Stimulated activated naive CD8-positive, alpha-beta T cell treated with anti-CD3 and anti-CD28 coated beads, Interleukin-15, Interleukin-2, amounts not matched to agents 100 U/mL and 50 U/mL, for 24 hours (primary cell): ENCODE measurements at regions not wholly inside any gene's neighbourhood (a gene's known extent, or its start where the extent isn't known, plus 50 kb on each side); places are given as distances from the start of the nearest gene placed in this dataset.
"Not testable (repeated sequence)": the region's sequence is repeated elsewhere in the genome, so short reads cannot be mapped to it uniquely, and the experiment has no call there.

Experiments used
- ATAC-seq: fragments of 150-1000 bp; cut with Tn5 transposase; one replicate; pipeline ENCODE4 v1.10.0; 2021
- DNase-seq: peaks from one replicate; pipeline ENCODE4 v3.0.0; 2021

DNA sequence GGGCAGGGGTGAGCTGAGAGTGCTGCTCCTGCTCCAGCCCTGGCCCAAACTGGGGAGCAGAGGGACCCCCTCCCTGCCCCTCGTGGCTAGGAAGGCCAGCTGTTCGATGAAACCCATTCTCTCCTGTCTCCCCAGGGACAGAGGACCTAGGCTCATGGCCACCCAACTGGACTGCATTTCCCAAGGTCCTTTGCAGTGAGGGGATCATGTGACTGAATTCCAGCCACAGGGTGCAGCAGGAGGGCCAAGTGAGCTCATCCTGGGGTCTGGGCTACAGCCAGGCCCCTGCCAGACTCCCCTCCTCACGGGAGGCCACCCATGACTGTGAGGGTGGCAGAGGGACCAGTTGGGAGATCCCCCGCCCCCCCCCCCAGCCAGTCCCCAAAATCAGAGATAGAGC is 777.6 kb downstream of the TBC1D22A start:
- DNase-seq (no peak), ATAC-seq (no peak)

DNA sequence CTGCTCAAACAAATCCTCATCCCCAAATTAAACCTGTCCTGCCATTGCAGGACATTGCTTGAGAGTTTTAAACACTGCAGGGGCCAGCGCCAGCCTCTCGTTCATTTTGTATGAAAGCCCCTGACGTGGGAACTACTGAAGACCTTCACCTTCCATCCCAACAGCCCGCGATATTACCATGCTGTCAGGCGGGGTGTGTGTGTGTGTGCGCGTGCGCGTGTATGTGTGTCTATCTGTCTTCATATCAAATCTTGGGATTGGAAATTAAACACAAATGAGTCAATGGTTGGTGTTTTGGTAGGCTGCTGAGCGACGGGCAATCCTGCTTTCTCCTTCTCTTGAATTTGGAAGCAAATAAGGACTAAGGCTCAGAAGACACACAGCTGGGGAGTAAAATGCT is 776.9 kb downstream of the TBC1D22A start:
- no peak for ATAC-seq

DNA sequence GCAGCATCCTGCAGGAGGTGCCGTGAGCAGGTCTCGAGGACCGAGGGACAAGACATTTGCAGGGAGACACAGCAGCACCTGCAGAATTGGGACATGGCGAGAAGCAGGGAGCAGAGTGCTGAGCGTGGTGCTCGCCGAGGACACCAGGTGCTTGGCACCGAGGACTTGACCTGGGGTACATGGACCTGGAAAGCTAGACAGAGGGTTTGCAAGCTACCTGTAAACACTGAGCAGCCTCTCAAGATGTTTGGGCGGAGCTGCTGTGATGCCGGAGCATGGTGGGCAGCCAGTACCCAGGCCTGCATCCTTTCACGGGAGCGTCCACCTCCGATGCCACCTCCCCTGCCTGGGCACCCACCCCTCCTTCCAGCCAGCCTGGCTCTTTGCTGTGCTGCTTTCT is 773.2 kb downstream of the TBC1D22A start:
- no peak for DNase-seq
- no peak for ATAC-seq

More for the DNA sequence above, 776.9 kb downstream of the TBC1D22A start:
- no peak for DNase-seq

DNA sequence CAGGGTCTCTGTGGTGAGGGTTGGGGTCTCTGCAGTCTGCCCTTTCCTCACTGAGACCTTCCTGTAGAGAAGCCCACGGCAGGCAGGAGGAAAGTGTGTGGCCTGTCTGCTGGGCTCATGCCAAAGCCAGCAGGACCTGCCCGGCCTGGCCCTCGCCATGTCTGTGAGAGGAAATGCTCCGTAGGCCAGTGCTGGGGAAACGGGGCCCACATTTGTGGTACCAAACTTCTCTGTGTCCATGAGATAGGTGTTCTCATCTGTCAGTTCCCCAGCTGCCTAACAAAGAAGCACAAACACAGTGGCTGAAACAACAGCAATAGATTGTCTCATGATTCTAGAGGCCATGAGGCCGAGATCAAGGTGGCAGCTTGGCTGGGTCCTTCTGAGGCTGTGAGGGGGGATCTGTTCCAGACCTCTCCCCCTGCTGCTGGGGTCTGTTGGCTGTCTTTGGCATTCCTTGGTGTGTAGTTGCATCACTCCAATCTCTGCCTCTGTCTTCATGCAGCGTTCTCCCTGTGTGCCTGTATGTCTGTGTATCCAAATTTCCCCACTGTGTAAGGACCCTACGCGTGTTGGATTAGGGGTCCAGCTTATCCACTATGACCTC is 772.5 kb downstream of the TBC1D22A start:
- ATAC-seq = no peak
- no peak for DNase-seq

DNA sequence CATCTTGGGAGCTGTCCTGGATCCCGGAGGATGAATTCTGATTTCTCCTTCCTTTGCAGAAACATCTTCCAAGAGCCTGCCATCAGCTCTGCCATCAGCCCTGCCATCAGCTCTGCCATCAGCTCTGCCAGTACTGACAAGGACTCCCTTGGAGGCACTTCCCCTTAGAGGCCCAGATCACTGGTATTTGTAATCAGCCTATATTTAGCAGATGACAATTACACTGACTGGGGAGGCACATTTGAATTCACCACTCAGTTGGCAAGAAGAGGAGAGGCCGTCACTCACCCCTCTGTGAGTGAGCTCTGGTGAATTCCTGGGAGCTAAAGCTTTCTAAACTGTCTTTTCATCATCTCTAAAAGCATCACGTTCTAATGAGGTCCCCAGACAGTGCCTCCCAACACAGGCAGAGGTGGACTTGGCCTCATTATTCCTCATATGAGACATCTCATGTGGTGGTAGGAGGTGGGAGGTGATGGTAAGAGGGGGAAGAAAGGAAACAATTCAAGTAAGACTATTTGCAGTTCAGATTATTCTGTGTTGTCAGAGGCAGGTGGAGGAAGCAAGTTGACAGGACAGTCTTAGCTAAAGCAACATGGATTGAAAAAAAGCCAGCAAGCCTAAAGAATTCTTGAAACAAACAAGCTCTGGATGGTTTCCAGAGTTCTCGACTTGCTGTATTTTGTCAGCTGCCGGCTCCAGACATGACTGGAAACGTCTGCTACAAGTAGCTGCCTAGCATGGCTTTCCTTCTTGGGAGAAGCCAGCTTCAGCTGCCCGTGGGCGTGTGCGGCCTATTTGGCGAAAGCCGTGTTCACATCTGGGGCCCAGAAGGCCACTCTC is 771.7 kb downstream of the TBC1D22A start:
- no peak for DNase-seq

DNA sequence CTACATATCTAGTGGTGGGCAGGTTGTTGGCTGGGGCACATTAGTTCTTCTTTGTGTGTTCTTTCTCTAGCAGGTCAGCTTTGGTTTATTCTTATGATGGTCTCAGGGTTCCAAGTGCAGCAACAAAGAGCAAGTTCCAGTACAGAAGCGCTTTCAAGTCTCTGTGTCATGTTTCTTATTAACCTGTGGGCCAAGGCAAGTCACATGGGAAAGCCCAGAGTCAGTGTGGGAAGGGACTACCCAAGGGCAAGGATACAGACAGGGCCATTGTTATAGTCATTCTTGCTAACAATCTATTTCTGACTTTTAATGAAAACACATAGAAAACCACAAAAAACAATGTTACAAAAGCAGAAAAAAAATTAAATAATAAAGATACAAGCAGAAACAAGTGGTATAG is 754.6 kb downstream of the TBC1D22A start:
- no peak for ATAC-seq
- no peak for DNase-seq

More for the DNA sequence above, 771.7 kb downstream of the TBC1D22A start:
- ATAC-seq = no peak

DNA sequence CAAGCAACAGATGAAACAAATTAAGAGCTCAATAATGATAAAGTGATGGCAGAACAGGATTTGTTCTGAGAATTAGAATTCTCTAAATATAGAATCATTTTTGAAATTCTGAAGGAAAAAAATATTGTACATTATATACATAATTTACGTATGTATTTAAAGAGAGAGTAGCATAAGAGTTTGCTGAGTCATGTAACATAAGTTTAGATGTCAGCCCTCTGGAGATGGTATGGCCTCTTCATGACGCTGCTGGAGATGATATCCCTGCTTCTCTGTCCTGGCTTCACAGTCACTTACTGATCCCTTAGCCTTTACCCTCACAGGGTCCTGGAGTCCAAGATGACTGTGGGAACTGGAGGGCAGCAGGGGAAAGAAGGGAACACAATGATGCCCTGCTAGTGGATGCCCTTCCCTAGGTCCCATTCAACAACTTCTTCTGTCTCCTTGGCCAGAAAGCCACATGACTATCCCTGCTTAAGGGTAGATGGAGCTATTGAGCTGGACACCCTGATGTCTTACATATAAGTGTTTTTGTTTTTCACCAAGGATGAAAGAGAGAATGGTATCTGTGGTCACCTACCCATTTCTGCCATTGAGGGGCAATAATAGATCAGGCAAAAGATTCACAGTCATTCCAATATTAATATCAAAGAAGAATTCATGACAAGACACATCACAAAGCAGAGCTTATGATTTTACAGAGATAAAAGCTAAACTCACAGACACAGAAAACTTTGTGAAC is 753.1 kb downstream of the TBC1D22A start:
- DNase-seq (no peak), ATAC-seq (no peak)

DNA sequence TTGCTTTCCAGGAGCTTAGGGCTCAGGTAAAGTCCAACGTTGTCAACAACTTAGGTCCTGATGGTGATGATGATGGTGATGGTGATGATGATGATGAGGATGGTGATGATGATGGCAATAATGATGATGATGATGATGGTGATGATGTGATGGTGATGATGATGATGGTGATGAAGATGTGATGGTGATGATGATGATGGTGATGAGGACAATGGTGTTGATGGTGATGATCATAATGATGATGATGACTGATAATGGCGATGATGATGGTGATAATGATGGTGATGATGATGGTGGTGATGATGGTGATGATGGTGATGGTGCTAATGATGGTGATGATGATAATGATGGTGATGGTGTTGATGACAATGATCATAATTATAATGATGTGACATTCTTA is 750.2 kb downstream of the TBC1D22A start:
- ATAC-seq = no peak
- no peak for DNase-seq

DNA sequence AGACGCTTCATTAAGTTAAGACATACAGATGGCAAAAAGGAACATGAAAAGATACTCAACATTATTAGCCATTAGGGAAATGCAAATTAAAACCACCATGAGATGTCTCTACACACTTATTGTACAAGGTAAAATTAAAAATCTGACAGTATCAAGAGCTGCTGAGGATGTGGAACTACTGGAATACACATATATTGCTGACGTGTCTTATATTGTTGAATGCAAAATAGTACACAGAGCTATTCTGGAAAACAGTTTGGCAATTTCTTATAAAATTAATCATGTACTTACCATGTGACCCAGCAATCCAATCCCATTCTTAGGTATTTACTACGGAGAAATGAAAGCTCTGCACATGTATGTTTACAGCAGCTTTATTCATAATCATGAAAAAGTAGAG is 742.5 kb downstream of the TBC1D22A start:
- ATAC-seq (no peak), DNase-seq (no peak)

DNA sequence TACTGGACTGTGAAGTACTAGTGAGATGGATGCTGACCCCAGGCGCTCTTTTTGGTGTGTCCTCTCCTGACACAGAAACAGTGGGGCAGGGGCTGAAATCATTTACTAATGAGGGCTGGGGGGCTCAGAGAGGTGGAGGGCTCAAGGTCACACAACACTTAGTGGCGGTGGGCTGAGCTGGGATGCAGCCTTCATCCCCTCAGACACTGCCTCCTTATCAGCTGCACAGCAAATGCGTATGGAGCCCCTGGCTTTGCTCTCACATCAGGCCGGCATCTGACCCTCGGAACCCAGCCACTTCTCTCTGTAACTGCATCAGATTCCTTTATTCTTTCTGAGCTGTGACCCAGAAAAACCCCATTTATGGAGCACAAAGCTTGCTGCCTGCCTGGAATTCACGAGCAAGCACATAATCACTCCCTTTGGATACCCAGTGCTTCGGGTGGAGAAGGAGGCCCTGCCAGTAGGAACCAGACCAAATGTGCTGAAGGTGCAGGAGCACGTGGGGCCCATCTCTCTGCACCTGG is 736.6 kb downstream of the TBC1D22A start:
- ATAC-seq (no peak), DNase-seq (no peak)

DNA sequence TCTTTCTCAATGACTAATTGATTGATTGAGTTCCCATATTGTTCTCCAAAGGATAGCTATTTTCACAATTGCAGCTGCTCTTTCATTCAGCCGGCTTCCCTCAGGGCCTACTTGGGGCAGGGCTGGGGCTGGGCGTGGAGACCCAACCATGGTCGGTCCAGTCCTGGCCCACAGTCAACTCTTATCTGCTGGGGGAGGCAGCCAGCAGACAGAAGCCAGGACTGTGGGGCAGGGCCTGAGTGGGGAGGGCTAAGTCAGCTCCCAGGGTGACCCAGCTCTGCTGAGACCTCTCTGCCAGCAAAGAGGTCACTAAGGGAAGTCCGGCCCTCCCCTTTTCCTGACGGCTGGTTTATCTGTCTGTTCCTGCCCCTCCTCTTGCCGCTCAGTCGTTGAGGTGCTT is 735.2 kb downstream of the TBC1D22A start:
- ATAC-seq = no peak
- no peak for DNase-seq

DNA sequence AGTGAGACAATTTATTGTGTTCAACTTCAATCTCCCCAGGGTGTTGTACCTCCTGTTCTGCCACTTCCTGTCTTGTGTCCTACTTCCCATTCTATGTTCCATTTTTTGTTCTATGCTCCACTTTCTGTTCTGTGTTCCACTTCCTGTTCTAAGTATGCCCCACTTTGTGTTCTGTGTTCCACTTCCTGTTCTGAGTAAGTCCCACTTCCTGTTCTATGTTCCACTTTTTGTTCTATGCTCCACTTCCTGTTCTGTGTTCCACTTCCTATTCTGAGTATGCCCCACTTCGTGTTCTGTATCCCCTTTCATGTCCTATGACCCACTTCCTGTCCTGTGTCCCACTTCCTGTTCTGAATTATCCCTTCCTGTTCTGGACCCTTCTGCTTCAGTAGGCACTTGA is 732.7 kb downstream of the TBC1D22A start:
- ATAC-seq = no peak
- no peak for DNase-seq

DNA sequence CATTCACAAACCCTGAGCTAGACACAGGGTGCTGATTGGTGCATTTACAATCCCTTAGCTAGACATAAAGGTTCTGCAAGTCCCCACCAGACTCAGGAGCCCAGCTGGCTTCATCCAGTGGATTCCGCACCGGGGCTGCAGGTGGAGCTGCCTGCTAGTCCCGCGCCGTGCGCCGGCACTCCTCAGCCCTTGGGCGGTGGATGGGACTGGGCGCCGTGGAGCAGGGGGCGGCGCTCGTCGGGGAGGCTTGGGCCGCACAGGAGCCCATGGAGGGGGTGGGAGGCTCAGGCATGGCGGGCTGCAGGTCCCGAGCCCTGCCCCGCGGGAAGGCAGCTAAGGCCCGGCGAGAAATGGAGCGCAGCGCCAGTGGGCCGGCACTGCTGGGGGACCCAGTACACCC is 725.7 kb downstream of the TBC1D22A start:
- not testable (repeated sequence) for ATAC-seq, DNase-seq

DNA sequence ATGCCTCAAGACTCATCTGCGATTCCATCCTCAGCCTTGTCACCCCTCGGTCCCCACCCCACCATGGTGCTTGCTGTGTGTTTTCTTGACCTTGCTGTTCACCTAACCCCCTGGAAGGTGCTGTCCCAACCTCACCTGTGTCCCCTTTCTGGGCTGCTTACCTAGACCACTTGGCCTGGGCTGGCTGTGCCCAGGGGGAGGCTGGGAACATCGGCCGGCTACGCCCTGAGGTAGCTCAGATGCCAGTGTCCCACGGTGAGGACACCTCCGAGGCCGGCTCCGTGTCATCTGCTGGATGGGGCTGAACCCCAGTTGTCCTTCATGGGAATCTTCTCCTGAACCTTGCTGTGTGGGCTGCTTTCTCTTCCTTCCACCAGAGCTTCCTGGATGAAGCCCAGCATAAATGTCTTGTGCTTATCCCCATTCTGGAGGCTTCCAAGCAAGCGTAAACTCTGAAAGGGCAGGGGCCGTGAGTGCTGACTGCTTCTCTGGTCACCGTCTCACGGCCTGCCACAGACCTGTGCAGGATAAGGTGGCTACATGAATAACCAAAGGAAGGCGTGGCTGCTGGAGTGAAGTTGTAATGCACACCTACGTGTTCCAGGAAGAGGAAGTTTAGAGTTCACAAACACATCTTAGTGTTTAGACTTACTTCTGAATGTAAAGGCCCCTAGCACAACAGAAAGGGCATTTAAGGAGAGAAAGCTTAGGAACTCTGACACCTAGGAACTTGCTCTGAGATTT is 724.3 kb downstream of the TBC1D22A start:
- no peak for ATAC-seq
- no peak for DNase-seq

DNA sequence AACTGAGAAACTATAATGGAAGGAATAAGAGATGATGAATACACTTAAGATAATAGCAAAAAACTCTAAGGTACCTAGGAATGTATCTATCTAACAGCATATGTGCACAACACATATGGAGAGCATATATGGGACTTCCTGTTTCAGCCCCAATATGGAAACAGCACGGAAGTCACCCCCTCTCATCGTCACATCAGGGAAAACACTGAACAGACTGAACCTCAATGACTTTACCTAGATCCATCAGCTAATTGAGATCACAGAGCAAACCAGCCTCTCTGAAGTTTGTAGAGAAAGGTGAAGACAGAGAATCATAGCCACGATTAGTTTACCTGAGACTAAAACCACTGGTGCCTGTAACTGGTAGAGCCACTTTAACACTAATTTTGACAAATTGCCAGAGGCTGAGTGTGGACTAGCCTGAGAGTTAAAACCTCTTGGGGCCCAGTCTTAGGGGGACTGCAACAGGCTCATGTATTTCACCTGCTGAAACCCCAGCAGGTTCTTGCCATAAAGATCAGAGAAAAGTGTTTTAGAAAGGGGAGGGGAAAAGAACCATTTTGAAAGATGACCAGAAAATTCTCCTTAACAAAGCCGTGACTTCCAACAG is 722.6 kb downstream of the TBC1D22A start:
- no peak for DNase-seq
- no peak for ATAC-seq

DNA sequence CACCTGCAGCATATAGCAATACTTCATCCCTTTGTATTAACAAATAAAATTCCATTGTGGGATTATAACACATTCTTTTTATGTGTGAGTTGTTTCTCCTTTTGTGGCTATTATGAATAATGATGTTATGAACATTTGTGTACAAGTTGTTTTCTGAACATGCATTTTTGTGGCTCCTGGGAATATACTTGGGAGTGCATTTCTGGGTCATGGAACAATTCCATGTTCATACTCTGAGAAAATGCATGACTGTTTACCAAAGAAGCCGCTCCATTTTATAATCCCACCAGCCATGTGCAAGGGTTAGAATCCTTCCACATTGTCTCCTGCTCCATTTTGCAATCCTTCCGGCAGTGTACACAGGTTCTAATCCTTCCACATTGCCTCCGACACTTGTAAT is 713.8 kb downstream of the TBC1D22A start:
- no peak for ATAC-seq
- no peak for DNase-seq

DNA sequence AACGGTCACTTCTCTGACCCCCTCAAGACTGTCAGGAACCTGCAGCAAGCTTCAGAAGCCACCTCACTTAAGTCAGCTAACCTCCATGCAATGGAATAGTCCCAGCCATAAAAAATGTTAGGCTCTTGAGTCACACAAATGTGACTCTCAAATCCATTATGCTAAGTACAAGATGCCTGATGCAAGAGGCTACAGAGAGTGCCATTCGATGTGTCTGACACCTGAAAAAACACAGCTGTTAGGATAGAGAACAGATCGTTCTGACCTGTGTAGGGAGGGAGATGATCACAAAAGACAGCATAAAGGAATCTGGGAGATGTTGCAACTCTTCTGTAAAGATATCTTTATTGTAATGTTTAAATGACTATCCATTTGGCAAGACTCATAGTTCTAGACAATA is 712.4 kb downstream of the TBC1D22A start:
- no peak for DNase-seq
- ATAC-seq = no peak

DNA sequence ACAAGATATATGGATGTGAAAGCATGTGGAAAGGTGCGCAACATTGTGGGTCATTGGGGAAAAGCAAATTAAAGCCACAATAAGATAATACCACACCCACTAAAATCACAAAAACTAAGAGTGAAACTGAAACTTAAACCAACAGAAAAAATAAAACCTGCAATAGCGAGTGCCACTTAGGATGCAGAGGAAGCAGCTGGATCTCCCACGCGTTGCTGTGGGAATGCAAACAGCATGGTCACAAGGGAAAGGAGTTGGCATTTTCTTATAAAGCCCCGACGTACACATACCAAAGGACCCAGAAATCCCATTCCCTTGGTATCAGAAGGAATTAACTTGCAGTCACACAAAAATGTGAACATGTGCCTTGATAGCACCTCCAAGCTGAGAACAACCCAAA is 712.0 kb downstream of the TBC1D22A start:
- ATAC-seq (no peak), DNase-seq (no peak)

DNA sequence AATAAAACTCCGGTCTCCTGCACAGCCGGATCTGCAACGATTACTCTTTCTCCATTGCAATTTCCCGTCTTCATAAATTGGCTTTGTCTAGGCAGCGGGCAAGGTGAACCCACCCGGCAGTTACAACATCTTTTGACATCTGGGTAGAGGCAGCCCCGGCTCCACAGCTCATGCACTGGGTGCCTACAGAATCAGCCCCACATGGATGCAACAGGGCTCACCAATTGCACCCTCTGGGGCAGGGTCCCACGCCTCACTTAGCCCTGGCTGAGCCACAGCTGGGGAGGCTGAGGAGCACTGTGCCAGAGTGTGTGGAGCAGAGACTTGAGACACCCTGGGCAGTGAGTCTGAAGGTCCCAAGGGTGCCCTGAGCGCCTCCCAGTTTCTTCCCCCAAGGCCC is 710.2 kb downstream of the TBC1D22A start:
- DNase-seq (no peak), ATAC-seq (no peak)

DNA sequence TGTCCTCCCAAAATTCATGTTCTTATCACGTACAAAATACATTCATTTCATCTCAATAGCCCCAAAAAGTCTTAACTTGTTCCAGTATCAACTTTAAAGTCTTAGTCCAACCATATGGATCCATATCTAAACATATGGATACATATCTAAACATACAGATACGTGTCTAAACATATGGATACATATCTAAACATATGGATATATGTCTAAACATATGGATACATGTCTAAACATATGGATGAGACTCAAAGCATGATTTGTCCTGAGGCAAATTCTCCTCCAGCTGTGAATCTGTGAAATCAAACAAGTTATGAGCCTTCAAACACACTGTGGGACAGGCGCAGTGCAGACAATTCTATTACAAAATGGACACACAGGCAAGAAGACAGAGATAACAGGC is 709.0 kb downstream of the TBC1D22A start:
- ATAC-seq (no peak), DNase-seq (no peak)

DNA sequence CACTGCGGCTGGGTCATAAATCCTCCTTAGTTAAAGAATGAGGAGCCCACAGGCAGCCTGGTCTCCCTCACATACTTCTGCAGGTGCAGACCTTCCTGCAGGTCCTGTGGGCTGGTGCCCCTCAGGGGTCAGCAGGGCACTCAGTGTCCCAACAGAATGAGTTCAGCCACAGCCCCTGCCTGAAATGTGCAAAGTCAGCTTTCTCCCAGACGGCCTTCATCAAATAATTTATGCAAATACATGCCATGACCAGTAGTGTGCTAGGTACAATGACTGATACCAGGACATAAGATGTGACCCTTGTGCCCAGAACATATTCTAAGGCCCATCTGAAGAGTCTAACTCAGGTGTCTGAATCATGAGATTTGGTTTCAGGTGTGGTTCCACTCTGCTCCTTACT is 703.4 kb downstream of the TBC1D22A start:
- ATAC-seq = no peak
- DNase-seq = no peak

DNA sequence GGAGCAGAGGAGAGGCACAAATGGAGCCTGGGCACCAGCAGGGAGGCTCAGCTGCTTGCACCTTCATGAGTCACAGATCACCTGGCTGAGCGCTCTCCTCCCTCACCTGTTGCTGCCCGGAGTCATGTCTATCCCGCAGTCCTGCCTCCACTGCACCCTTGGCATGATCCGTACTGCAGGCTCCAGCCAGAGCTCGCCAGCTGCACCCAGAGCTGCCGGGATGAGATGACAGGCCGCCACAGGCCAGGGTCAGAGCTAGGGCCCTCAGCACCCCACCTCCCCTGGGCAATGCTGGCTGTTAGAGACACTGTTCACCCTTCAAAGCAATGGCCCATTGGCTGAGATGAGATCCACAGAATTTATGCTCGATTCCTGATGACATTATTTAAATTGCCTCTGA is 702.8 kb downstream of the TBC1D22A start:
- no peak for DNase-seq
- ATAC-seq = no peak
